ENCODE measurements at regions not wholly inside any gene's neighbourhood (a gene's known extent, or its start where the extent isn't known, plus 50 kb on each side); places are given as distances from the start of the nearest gene placed in this dataset.

DNA sequence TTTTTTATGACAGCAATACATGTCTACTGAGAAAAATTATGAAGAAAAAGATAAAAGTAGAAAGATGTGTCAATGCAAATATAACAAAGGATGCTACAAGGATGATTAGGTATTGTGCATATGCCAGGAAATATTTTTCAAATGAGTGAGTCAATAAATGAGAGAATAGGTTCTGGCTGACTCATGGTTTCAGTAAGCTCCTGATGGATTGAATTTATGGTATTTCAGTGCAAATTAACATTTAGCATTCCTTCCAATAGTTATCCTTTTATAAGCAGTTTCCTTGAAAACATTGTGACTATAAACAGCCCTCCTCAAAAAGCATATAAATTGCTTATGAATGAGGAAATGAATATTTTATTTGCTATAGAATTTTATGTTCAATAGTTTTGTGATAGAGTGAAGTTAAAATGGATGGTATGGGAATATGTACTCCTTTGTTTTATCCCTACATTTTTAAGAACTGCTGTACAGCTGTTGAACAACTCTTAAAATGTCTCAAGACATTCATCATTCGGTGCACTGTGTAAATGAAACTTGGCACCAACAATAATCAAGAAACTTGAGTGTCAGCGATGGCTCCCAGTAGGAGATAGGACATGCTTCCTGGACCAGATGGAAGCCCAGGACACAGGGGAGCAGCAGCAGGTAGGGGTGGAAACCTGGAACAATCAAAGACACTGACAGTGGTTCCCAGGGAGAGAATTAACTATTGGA, 144.7 kb downstream of the PMAIP1 start:
- no peak overlapping the region for H2AFZ ChIP-seq (ENCODE audit: low read length)
- no peak overlapping the region for H3K4me2 ChIP-seq (ENCODE audit: low read depth, low read length, poor library complexity, severe bottlenecking)
- no peak overlapping the region for H3K9ac ChIP-seq (ENCODE audit: low read length)
- H3K4me3 ChIP-seq (ENCODE audit: low read length) = no peak overlapping the region
- H4K20me1 ChIP-seq (ENCODE audit: insufficient read depth, low read depth, low read length) = no peaks in the 10 kb centered on the region
- no peaks in the 10 kb centered on the region for H3K27me3 ChIP-seq (ENCODE audit: low read length)
- no peak overlapping the region for H3K27ac ChIP-seq (ENCODE audit: low read length)
- H3K9me3 ChIP-seq (ENCODE audit: low read length) = no peaks in the 10 kb centered on the region
- H3K36me3 ChIP-seq (ENCODE audit: insufficient read depth, low read length) = no peaks in the 10 kb centered on the region
- no peaks in the 10 kb centered on the region for H3K4me1 ChIP-seq (ENCODE audit: low read length)
- no peaks in the 10 kb centered on the region for H3K79me2 ChIP-seq (ENCODE audit: low read length)
- H3K9me2 ChIP-seq (replicated peaks; ENCODE audit: insufficient read depth, low read length) = no peaks in the 10 kb centered on the region
- no peak for DNase-seq

DNA sequence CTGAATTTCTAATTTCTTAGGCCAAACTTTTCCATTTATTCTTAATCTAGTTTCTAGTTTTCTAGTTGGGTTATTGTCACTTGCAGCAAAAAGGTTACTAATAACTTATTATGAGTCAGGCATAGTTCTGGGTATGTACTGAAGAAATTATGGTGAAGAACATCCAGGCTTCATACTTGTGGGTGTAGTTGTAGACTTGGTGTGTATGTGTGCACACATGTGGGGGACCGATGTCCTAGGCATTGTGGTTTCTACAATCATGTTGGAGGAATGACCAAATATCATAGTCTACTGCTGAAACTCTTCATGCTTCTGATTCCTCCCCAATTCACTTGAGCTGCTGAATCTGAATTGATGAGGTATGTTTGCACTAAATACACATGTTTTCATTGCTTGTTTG, 141.2 kb downstream of the PMAIP1 start:
- H3K9me2 ChIP-seq (replicated peaks; ENCODE audit: insufficient read depth, low read length) = no peaks in the 10 kb centered on the region
- no peaks in the 10 kb centered on the region for H3K9me3 ChIP-seq (ENCODE audit: low read length)
- no peak for DNase-seq
- H3K4me3 ChIP-seq (ENCODE audit: low read length) = no peak overlapping the region
- no peaks in the 10 kb centered on the region for H3K4me1 ChIP-seq (ENCODE audit: low read length)
- H3K9ac ChIP-seq (ENCODE audit: low read length) = no peak overlapping the region
- no peak overlapping the region for H2AFZ ChIP-seq (ENCODE audit: low read length)
- no peak overlapping the region for H3K27ac ChIP-seq (ENCODE audit: low read length)
- no peaks in the 10 kb centered on the region for H3K79me2 ChIP-seq (ENCODE audit: low read length)
- H3K36me3 ChIP-seq (ENCODE audit: insufficient read depth, low read length) = no peaks in the 10 kb centered on the region
- H4K20me1 ChIP-seq (ENCODE audit: insufficient read depth, low read depth, low read length) = no peaks in the 10 kb centered on the region
- no peaks in the 10 kb centered on the region for H3K27me3 ChIP-seq (ENCODE audit: low read length)
- H3K4me2 ChIP-seq (ENCODE audit: low read depth, low read length, poor library complexity, severe bottlenecking) = no peak overlapping the region

DNA sequence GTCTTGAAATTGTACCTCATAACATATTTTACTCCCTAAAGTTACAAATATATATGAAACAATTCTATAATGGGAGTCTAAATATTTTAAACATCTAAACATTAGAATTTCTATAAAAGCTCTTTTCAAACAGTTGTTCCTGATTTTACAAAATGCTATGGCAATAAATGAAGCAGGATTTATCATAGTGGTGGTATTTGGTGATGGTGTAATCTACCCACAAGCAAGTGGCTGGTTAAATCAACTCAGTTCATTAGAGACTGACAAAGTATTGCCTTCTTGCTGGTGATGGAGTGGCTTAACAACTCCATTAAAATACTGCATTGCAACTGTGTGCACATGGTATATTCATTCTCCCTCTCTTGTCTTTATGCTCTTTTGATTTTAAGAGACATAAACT, 138.9 kb downstream of the PMAIP1 start:
- no peaks in the 10 kb centered on the region for H3K36me3 ChIP-seq (ENCODE audit: insufficient read depth, low read length)
- H3K4me3 ChIP-seq (ENCODE audit: low read length) = no peak overlapping the region
- DNase-seq = no peak
- no peaks in the 10 kb centered on the region for H3K9me3 ChIP-seq (ENCODE audit: low read length)
- no peaks in the 10 kb centered on the region for H3K79me2 ChIP-seq (ENCODE audit: low read length)
- H3K27me3 ChIP-seq (ENCODE audit: low read length) = no peaks in the 10 kb centered on the region
- H3K4me2 ChIP-seq (ENCODE audit: low read depth, low read length, poor library complexity, severe bottlenecking) = no peak overlapping the region
- H3K4me1 ChIP-seq (ENCODE audit: low read length) = no peaks in the 10 kb centered on the region
- no peaks in the 10 kb centered on the region for H4K20me1 ChIP-seq (ENCODE audit: insufficient read depth, low read depth, low read length)
- H2AFZ ChIP-seq (ENCODE audit: low read length) = no peak overlapping the region
- H3K9ac ChIP-seq (ENCODE audit: low read length) = no peak overlapping the region
- H3K9me2 ChIP-seq (replicated peaks; ENCODE audit: insufficient read depth, low read length) = no peaks in the 10 kb centered on the region
- H3K27ac ChIP-seq (ENCODE audit: low read length) = no peak overlapping the region

DNA sequence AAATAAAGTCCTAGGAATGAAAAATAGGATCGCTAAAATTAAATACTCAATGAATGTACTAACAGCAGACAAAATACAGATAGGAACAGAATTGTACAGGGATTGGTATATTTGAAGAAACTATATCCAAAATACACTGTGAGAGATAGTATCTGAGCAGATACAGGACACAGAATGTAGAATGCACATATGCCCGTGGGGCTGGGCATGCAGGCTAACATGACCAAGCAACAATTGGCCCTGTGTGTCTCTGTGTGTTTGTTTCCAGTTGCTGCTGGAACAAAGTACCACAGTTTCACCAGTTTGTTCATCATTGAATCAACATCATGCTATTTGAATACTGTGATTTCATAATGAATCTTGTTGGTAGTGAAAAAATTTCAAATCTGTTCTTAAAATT, 127.6 kb downstream of the PMAIP1 start:
- H3K9ac ChIP-seq (ENCODE audit: low read length) = no peak overlapping the region
- no peaks in the 10 kb centered on the region for H3K36me3 ChIP-seq (ENCODE audit: insufficient read depth, low read length)
- no peak overlapping the region for H3K4me3 ChIP-seq (ENCODE audit: low read length)
- H3K9me3 ChIP-seq (ENCODE audit: low read length) = no peaks in the 10 kb centered on the region
- H3K4me2 ChIP-seq (ENCODE audit: low read depth, low read length, poor library complexity, severe bottlenecking) = no peak overlapping the region
- no peaks in the 10 kb centered on the region for H3K4me1 ChIP-seq (ENCODE audit: low read length)
- DNase-seq = no peak
- no peak overlapping the region for H2AFZ ChIP-seq (ENCODE audit: low read length)
- no peak overlapping the region for H3K27ac ChIP-seq (ENCODE audit: low read length)
- H3K27me3 ChIP-seq (ENCODE audit: low read length) = no peaks in the 10 kb centered on the region
- H3K79me2 ChIP-seq (ENCODE audit: low read length) = no peaks in the 10 kb centered on the region
- H4K20me1 ChIP-seq (ENCODE audit: insufficient read depth, low read depth, low read length) = no peaks in the 10 kb centered on the region
- no peaks in the 10 kb centered on the region for H3K9me2 ChIP-seq (replicated peaks; ENCODE audit: insufficient read depth, low read length)

DNA sequence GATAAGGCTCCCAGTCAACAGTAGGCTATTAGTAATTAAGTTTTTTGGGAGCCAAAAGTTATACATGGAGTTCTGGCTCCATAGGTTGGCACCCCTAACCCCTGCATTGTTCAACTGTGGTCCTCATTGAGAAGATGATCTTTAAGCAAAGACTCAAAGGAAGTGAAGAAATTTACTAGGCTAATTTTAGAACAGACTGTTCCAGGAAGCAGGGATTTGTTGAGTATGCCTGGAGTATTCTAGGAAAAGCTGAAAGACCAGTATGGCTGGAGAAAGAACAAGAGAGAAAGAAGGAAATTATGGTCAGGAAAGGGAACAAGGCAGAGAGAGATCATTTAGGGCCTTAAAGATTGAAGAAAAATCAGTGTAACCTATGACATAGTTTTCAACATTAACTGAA, 125.1 kb downstream of the PMAIP1 start:
- Histone ChIP-seq H3K4me1 (ENCODE audit: low read length) (no peaks in the 10 kb centered on the region), H3K27me3 (ENCODE audit: low read length) (no peaks in the 10 kb centered on the region), H3K4me2 (ENCODE audit: low read depth, low read length, poor library complexity, severe bottlenecking) (no peak overlapping the region), H3K36me3 (ENCODE audit: insufficient read depth, low read length) (no peaks in the 10 kb centered on the region), H4K20me1 (ENCODE audit: insufficient read depth, low read depth, low read length) (no peaks in the 10 kb centered on the region), H3K9me3 (ENCODE audit: low read length) (no peaks in the 10 kb centered on the region), H2AFZ (ENCODE audit: low read length) (no peak overlapping the region), H3K27ac (ENCODE audit: low read length) (no peak overlapping the region), H3K9ac (ENCODE audit: low read length) (no peak overlapping the region), H3K9me2 (replicated peaks; ENCODE audit: insufficient read depth, low read length) (no peaks in the 10 kb centered on the region), H3K4me3 (ENCODE audit: low read length) (no peak overlapping the region), H3K79me2 (ENCODE audit: low read length) (no peaks in the 10 kb centered on the region)
- DNase-seq = no peak

DNA sequence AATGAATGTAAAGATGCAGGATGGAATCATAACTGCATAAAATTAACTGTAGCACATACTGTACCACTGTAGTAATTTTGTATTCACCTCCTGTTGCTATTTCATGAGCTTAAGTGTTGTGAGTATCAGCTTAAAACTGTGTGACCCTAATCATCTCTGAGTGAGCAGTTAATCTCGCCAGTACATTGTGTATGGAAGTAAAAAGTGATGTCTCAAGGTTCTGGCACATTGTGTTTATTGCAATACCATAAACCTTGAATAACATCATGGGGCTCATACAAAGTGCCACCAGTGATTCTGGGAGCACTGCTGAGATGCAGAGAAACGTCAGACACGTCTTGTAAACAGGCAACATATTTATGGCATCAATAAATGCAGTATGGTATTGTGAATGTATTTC, 124.5 kb downstream of the PMAIP1 start:
- no peak overlapping the region for H3K4me2 ChIP-seq (ENCODE audit: low read depth, low read length, poor library complexity, severe bottlenecking)
- DNase-seq = no peak
- H3K36me3 ChIP-seq (ENCODE audit: insufficient read depth, low read length) = no peaks in the 10 kb centered on the region
- H2AFZ ChIP-seq (ENCODE audit: low read length) = no peak overlapping the region
- H4K20me1 ChIP-seq (ENCODE audit: insufficient read depth, low read depth, low read length) = no peaks in the 10 kb centered on the region
- H3K9me2 ChIP-seq (replicated peaks; ENCODE audit: insufficient read depth, low read length) = no peaks in the 10 kb centered on the region
- H3K9ac ChIP-seq (ENCODE audit: low read length) = no peak overlapping the region
- no peak overlapping the region for H3K4me3 ChIP-seq (ENCODE audit: low read length)
- no peak overlapping the region for H3K27ac ChIP-seq (ENCODE audit: low read length)
- H3K79me2 ChIP-seq (ENCODE audit: low read length) = no peaks in the 10 kb centered on the region
- H3K4me1 ChIP-seq (ENCODE audit: low read length) = no peaks in the 10 kb centered on the region
- H3K27me3 ChIP-seq (ENCODE audit: low read length) = no peaks in the 10 kb centered on the region
- no peaks in the 10 kb centered on the region for H3K9me3 ChIP-seq (ENCODE audit: low read length)

DNA sequence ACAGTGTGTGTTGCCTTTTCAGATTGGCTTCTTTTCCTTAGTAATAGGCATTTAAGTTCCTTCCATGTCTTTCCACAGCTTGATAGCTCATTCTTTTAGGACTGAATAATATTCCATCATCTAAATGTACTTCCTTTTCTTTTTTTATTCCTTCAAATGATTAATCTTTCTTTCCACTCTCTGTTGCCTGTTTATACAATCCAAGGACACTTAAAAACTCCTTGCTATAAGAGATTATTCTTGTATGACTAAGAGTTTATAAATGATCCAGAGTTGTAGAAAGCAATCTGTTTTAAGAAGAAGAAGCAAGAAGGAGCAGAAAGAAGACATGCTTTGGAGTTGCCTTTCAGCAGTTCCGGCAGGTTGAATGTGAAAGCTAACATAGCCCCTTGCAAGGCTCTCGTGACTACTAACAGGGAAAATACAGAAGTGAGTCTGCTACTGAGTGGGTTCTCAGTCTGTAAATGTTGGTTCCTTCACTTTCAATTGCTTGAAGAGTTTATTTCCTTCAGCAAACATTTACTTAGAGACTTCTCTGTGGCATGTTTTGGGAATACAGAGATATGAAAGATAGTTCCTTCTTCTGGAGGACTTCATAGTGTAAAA, 123.0 kb downstream of the PMAIP1 start:
- no peak overlapping the region for H3K27ac ChIP-seq (ENCODE audit: low read length)
- H4K20me1 ChIP-seq (ENCODE audit: insufficient read depth, low read depth, low read length) = no peaks in the 10 kb centered on the region
- no peak overlapping the region for H3K4me2 ChIP-seq (ENCODE audit: low read depth, low read length, poor library complexity, severe bottlenecking)
- H3K9me2 ChIP-seq (replicated peaks; ENCODE audit: insufficient read depth, low read length) = no peaks in the 10 kb centered on the region
- H3K4me1 ChIP-seq (ENCODE audit: low read length) = no peaks in the 10 kb centered on the region
- DNase-seq = no peak
- no peak overlapping the region for H2AFZ ChIP-seq (ENCODE audit: low read length)
- H3K4me3 ChIP-seq (ENCODE audit: low read length) = no peak overlapping the region
- no peaks in the 10 kb centered on the region for H3K36me3 ChIP-seq (ENCODE audit: insufficient read depth, low read length)
- no peak overlapping the region for H3K9ac ChIP-seq (ENCODE audit: low read length)
- no peaks in the 10 kb centered on the region for H3K9me3 ChIP-seq (ENCODE audit: low read length)
- H3K79me2 ChIP-seq (ENCODE audit: low read length) = no peaks in the 10 kb centered on the region
- no peaks in the 10 kb centered on the region for H3K27me3 ChIP-seq (ENCODE audit: low read length)

DNA sequence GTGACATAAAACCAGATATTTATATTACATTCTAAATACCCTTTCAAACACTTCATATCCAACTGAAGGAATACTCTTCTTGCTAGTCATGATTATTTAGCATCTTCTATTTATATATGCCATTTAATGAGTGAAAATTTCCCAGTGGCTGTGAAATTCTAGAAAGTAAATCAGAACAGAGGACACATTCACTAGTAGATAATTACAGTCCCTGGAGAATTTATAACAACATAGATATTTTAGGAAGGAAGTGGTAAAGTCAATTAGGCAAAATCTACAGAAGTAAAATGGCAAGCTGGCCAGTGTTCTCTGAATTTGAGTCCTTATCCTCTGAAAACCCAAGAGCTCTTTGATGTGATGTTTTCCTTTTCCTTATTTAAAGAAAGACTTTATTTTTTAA, 121.8 kb downstream of the PMAIP1 start:
- Histone ChIP-seq H3K4me3 (ENCODE audit: low read length) (no peak overlapping the region), H3K79me2 (ENCODE audit: low read length) (no peaks in the 10 kb centered on the region), H3K27me3 (ENCODE audit: low read length) (no peaks in the 10 kb centered on the region), H3K27ac (ENCODE audit: low read length) (no peak overlapping the region), H3K36me3 (ENCODE audit: insufficient read depth, low read length) (no peaks in the 10 kb centered on the region), H2AFZ (ENCODE audit: low read length) (no peak overlapping the region), H3K4me2 (ENCODE audit: low read depth, low read length, poor library complexity, severe bottlenecking) (no peak overlapping the region), H3K4me1 (ENCODE audit: low read length) (no peaks in the 10 kb centered on the region), H4K20me1 (ENCODE audit: insufficient read depth, low read depth, low read length) (no peaks in the 10 kb centered on the region), H3K9ac (ENCODE audit: low read length) (no peak overlapping the region), H3K9me3 (ENCODE audit: low read length) (no peaks in the 10 kb centered on the region), H3K9me2 (replicated peaks; ENCODE audit: insufficient read depth, low read length) (no peaks in the 10 kb centered on the region)
- no peak for DNase-seq
